ENCODE measurements at regions not wholly inside any gene's neighbourhood (a gene's known extent, or its start where the extent isn't known, plus 50 kb on each side); places are given as distances from the start of the nearest gene placed in this dataset.

- DNase-seq (ENCODE audit: unreplicated experiment), result peak; percentile 1
- no peak for TF ChIP-seq CTCF (IDR thresholded peaks at IDR 0.05; ENCODE audit: unreplicated experiment)
- CTCF ChIA-PET, result interaction anchor here (1.3 kb wide), 1 partner anchor 11 kb away, joined by 5 read pairs; no protein-coding TSS in a partner anchor
- no peaks in the 10 kb centered on the region for H3K36me3 Mint-ChIP-seq (ENCODE audit: insufficient read depth, unreplicated experiment)
- no peak overlapping the region for H3K4me3 Mint-ChIP-seq (ENCODE audit: unreplicated experiment)
- H3K27me3 Mint-ChIP-seq (ENCODE audit: insufficient read depth, unreplicated experiment), result no peaks in the 10 kb centered on the region
- POLR2A ChIA-PET, result no interaction called here
- no peaks in the 10 kb centered on the region for H3K4me1 Mint-ChIP-seq (ENCODE audit: insufficient read depth, unreplicated experiment)
- no peak overlapping the region for H3K27ac Mint-ChIP-seq (ENCODE audit: low read depth, unreplicated experiment)
- no TSS peak for BruUV-seq (replicated peaks)
- H3K9me3 Mint-ChIP-seq (ENCODE audit: unreplicated experiment), result no peaks in the 10 kb centered on the region
- intact Hi-C loops (cut with micrococcal nuclease), result no loop called here
Measured at GRCh38 chr2:156157670-156158069, 174.9 kb downstream of the NR4A2 start.

DNA sequence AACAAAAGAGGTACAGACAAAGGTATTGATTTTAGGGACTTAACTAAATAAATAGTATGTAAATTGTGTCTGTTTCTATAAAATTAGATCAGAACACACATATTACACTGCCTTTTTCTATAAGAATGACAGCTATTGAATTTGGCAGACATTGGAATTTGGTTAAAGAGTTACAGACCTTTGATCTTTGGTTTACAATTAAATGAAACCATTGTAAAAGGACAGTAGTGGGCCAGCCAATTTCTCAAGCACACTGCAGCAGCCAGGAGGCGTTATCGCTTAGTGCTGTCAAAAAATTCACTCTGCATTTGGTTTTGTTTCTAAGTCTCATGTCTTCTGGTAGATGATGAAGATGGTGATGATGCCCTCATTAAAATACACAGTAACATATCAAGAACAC is 175.9 kb downstream of the NR4A2 start:
- no peak overlapping the region for H3K27ac Mint-ChIP-seq (ENCODE audit: low read depth, unreplicated experiment)
- no peaks in the 10 kb centered on the region for H3K27me3 Mint-ChIP-seq (ENCODE audit: insufficient read depth, unreplicated experiment)
- CTCF ChIA-PET, result interaction anchor here (0.7 kb wide), 1 partner anchor 631 kb away, joined by 4 read pairs; no protein-coding TSS in a partner anchor
- no peaks in the 10 kb centered on the region for H3K4me1 Mint-ChIP-seq (ENCODE audit: insufficient read depth, unreplicated experiment)
- BruUV-seq (replicated peaks), result no TSS peak
- no peak for TF ChIP-seq CTCF (IDR thresholded peaks at IDR 0.05; ENCODE audit: unreplicated experiment)
- POLR2A ChIA-PET, result no interaction called here
- H3K36me3 Mint-ChIP-seq (ENCODE audit: insufficient read depth, unreplicated experiment), result no peaks in the 10 kb centered on the region
- H3K9me3 Mint-ChIP-seq (ENCODE audit: unreplicated experiment), result no peaks in the 10 kb centered on the region
- no peak overlapping the region for H3K4me3 Mint-ChIP-seq (ENCODE audit: unreplicated experiment)
- intact Hi-C loops (cut with micrococcal nuclease), result no loop called here
- peak; percentile 4 for DNase-seq (ENCODE audit: unreplicated experiment)

GRCh38 chr2:156155319-156155718 is 177.2 kb downstream of the NR4A2 start:
- TF ChIP-seq CTCF (IDR thresholded peaks at IDR 0.05; ENCODE audit: unreplicated experiment), result no peak
- intact Hi-C loops (cut with micrococcal nuclease), result no loop called here
- no peaks in the 10 kb centered on the region for H3K36me3 Mint-ChIP-seq (ENCODE audit: insufficient read depth, unreplicated experiment)
- BruUV-seq (replicated peaks), result no TSS peak
- ChIA-PET CTCF (no interaction called here), POLR2A (no interaction called here)
- no peak overlapping the region for H3K4me3 Mint-ChIP-seq (ENCODE audit: unreplicated experiment)
- no peaks in the 10 kb centered on the region for H3K9me3 Mint-ChIP-seq (ENCODE audit: unreplicated experiment)
- H3K27ac Mint-ChIP-seq (ENCODE audit: low read depth, unreplicated experiment), result no peak overlapping the region
- no peaks in the 10 kb centered on the region for H3K4me1 Mint-ChIP-seq (ENCODE audit: insufficient read depth, unreplicated experiment)
- no peak for DNase-seq (ENCODE audit: unreplicated experiment)
- no peaks in the 10 kb centered on the region for H3K27me3 Mint-ChIP-seq (ENCODE audit: insufficient read depth, unreplicated experiment)

- H3K4me3 Mint-ChIP-seq (ENCODE audit: unreplicated experiment), result no peak overlapping the region
- no peak overlapping the region for H3K27ac Mint-ChIP-seq (ENCODE audit: low read depth, unreplicated experiment)
- POLR2A ChIA-PET, result no interaction called here
- CTCF ChIA-PET, result no interaction called here
- H3K4me1 Mint-ChIP-seq (ENCODE audit: insufficient read depth, unreplicated experiment), result peaks cover 5% of the 10 kb centered on the region
- H3K27me3 Mint-ChIP-seq (ENCODE audit: insufficient read depth, unreplicated experiment), result no peaks in the 10 kb centered on the region
- BruUV-seq (replicated peaks), result no TSS peak
- TF ChIP-seq CTCF (IDR thresholded peaks at IDR 0.05; ENCODE audit: unreplicated experiment), result no peak
- intact Hi-C loops (cut with micrococcal nuclease), result no loop called here
- no peaks in the 10 kb centered on the region for H3K36me3 Mint-ChIP-seq (ENCODE audit: insufficient read depth, unreplicated experiment)
- peak; percentile 3 for DNase-seq (ENCODE audit: unreplicated experiment)
- H3K9me3 Mint-ChIP-seq (ENCODE audit: unreplicated experiment), result no peaks in the 10 kb centered on the region
Measured at GRCh38 chr2:156151351-156151750, 181.2 kb downstream of the NR4A2 start.

Data from MCF 10A (cell line).